ENCODE measurements at regions not wholly inside any gene's neighbourhood (a gene's known extent, or its start where the extent isn't known, plus 50 kb on each side); places are given as distances from the start of the nearest gene placed in this dataset.

GRCh38 chr5:121415270-121415669 is 436.4 kb upstream of the FTMT start:
- H3K27me3 ChIP-seq (ENCODE audit: control insufficient read depth, insufficient read depth, low read length) = no peaks in the 10 kb centered on the region
- Mint-ChIP-seq H3K4me1 (no peaks in the 10 kb centered on the region), H3K27me3 (no peaks in the 10 kb centered on the region), H3K27ac (no peak overlapping the region), H3K36me3 (no peaks in the 10 kb centered on the region), H3K4me3 (no peak overlapping the region), H3K9me3 (peaks cover 0 to 25% (median 5%) of the 10 kb centered on the region in 7 donors)
- no peaks in the 10 kb centered on the region for H3K9me3 ChIP-seq (ENCODE audit: control insufficient read depth in 2 of 2, low read length in 2 of 2)
- H3K4me3 ChIP-seq (ENCODE audit: low read depth, low read length) = no peak overlapping the region
- H3K4me1 ChIP-seq (ENCODE audit: control insufficient read depth, insufficient read depth, low read length, poor library complexity, severe bottlenecking) = no peaks in the 10 kb centered on the region
- DNase-seq (no peak), ATAC-seq (ENCODE audit: low read depth in 2 of 2) (no peak)
- H3K36me3 ChIP-seq (ENCODE audit: control insufficient read depth, insufficient read depth, low read length) = no peaks in the 10 kb centered on the region
- H3K27ac ChIP-seq (ENCODE audit: insufficient read depth, low read length, poor library complexity, severe bottlenecking) = no peak overlapping the region

- Mint-ChIP-seq H3K36me3 (no peaks in the 10 kb centered on the region), H3K27me3 (no peaks in the 10 kb centered on the region), H3K27ac (no peak overlapping the region), H3K4me1 (no peaks in the 10 kb centered on the region), H3K4me3 (no peak overlapping the region), H3K9me3 (peaks cover 2 to 15% (median 5%) of the 10 kb centered on the region in 7 donors)
- Histone ChIP-seq H3K4me3 (ENCODE audit: low read depth, low read length) (no peak overlapping the region), H3K27ac (ENCODE audit: insufficient read depth, low read length, poor library complexity, severe bottlenecking) (no peak overlapping the region), H3K4me1 (ENCODE audit: control insufficient read depth, insufficient read depth, low read length, poor library complexity, severe bottlenecking) (no peaks in the 10 kb centered on the region), H3K9me3 (ENCODE audit: control insufficient read depth in 2 of 2, low read length in 2 of 2) (no peaks in the 10 kb centered on the region), H3K36me3 (ENCODE audit: control insufficient read depth, insufficient read depth, low read length) (no peaks in the 10 kb centered on the region), H3K27me3 (ENCODE audit: control insufficient read depth, insufficient read depth, low read length) (no peaks in the 10 kb centered on the region)
- no peak for ATAC-seq (ENCODE audit: low read depth in 2 of 2)
- DNase-seq = no peak
Observed at GRCh38 chr5:121421646-121422045, 430.0 kb upstream of the FTMT start.

DNA sequence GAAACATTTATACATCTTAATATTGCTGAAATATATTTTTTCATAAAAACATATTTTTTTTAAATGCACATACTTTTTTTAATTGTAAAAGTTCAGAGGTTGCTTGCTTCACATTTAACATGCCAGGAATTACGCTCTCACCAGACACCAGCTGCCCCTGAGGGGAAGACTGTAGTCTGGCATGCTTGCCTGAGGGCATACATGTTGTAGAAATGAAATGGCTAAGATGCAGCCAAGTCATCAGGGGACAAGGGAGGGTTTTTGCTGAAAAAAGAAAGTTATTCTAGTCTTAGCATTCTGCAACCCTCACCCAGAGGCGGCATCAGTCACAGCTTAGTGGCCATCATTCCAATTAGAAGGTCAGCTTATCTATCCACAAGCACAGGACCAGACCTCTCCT is 426.7 kb upstream of the FTMT start:
- Mint-ChIP-seq H3K27me3 (no peaks in the 10 kb centered on the region), H3K36me3 (no peaks in the 10 kb centered on the region), H3K4me3 (no peak overlapping the region), H3K9me3 (peaks cover 0 to 10% (median 5%) of the 10 kb centered on the region in 7 donors), H3K27ac (no peak overlapping the region), H3K4me1 (no peaks in the 10 kb centered on the region)
- Histone ChIP-seq H3K27ac (ENCODE audit: insufficient read depth, low read length, poor library complexity, severe bottlenecking) (no peak overlapping the region), H3K4me1 (ENCODE audit: control insufficient read depth, insufficient read depth, low read length, poor library complexity, severe bottlenecking) (no peaks in the 10 kb centered on the region), H3K4me3 (ENCODE audit: low read depth, low read length) (no peak overlapping the region), H3K36me3 (ENCODE audit: control insufficient read depth, insufficient read depth, low read length) (no peaks in the 10 kb centered on the region), H3K9me3 (ENCODE audit: control insufficient read depth in 2 of 2, low read length in 2 of 2) (no peaks in the 10 kb centered on the region), H3K27me3 (ENCODE audit: control insufficient read depth, insufficient read depth, low read length) (no peaks in the 10 kb centered on the region)
- DNase-seq (no peak), ATAC-seq (ENCODE audit: low read depth in 2 of 2) (no peak)

- H3K4me1 ChIP-seq (ENCODE audit: control insufficient read depth, insufficient read depth, low read length, poor library complexity, severe bottlenecking) = no peaks in the 10 kb centered on the region
- H3K4me3 Mint-ChIP-seq = no peak overlapping the region
- no peak for ATAC-seq (ENCODE audit: low read depth in 2 of 2)
Observed at GRCh38 chr5:121426153-121426552, 425.5 kb upstream of the FTMT start.

GRCh38 chr5:121429761-121430160 is 421.9 kb upstream of the FTMT start:
- Mint-ChIP-seq H3K4me3 (no peak overlapping the region), H3K4me1 (no peaks in the 10 kb centered on the region), H3K27ac (no peak overlapping the region), H3K9me3 (peaks cover 0 to 7% (median 2%) of the 10 kb centered on the region in 7 donors), H3K27me3 (no peaks in the 10 kb centered on the region), H3K36me3 (no peaks in the 10 kb centered on the region)
- Histone ChIP-seq H3K27ac (ENCODE audit: insufficient read depth, low read length, poor library complexity, severe bottlenecking) (no peak overlapping the region), H3K4me1 (ENCODE audit: control insufficient read depth, insufficient read depth, low read length, poor library complexity, severe bottlenecking) (no peaks in the 10 kb centered on the region), H3K4me3 (ENCODE audit: low read depth, low read length) (no peak overlapping the region), H3K27me3 (ENCODE audit: control insufficient read depth, insufficient read depth, low read length) (no peaks in the 10 kb centered on the region), H3K36me3 (ENCODE audit: control insufficient read depth, insufficient read depth, low read length) (no peaks in the 10 kb centered on the region), H3K9me3 (ENCODE audit: control insufficient read depth in 2 of 2, low read length in 2 of 2) (no peaks in the 10 kb centered on the region)
- DNase-seq (no peak), ATAC-seq (ENCODE audit: low read depth in 2 of 2) (no peak)

More at GRCh38 chr5:121426153-121426552, 425.5 kb upstream of the FTMT start:
- no peak for DNase-seq
- Histone ChIP-seq H3K27me3 (ENCODE audit: control insufficient read depth, insufficient read depth, low read length) (no peaks in the 10 kb centered on the region), H3K4me3 (ENCODE audit: low read depth, low read length) (no peak overlapping the region), H3K27ac (ENCODE audit: insufficient read depth, low read length, poor library complexity, severe bottlenecking) (no peak overlapping the region), H3K36me3 (ENCODE audit: control insufficient read depth, insufficient read depth, low read length) (no peaks in the 10 kb centered on the region), H3K9me3 (ENCODE audit: control insufficient read depth in 2 of 2, low read length in 2 of 2) (no peaks in the 10 kb centered on the region)
- no peaks in the 10 kb centered on the region for H3K36me3 Mint-ChIP-seq
- H3K27ac Mint-ChIP-seq = no peak overlapping the region
- H3K4me1 Mint-ChIP-seq = no peaks in the 10 kb centered on the region
- no peaks in the 10 kb centered on the region for H3K27me3 Mint-ChIP-seq
- H3K9me3 Mint-ChIP-seq = peaks cover 0 to 7% (median 5%) of the 10 kb centered on the region in 7 donors

GRCh38 chr5:121430538-121430937 is 421.1 kb upstream of the FTMT start:
- Mint-ChIP-seq H3K27ac (no peak overlapping the region), H3K27me3 (no peaks in the 10 kb centered on the region), H3K4me1 (no peaks in the 10 kb centered on the region), H3K9me3 (peaks cover 0 to 7% (median 2%) of the 10 kb centered on the region in 7 donors), H3K36me3 (no peaks in the 10 kb centered on the region), H3K4me3 (no peak overlapping the region)
- no peaks in the 10 kb centered on the region for H3K27me3 ChIP-seq (ENCODE audit: control insufficient read depth, insufficient read depth, low read length)
- no peaks in the 10 kb centered on the region for H3K36me3 ChIP-seq (ENCODE audit: control insufficient read depth, insufficient read depth, low read length)
- no peak overlapping the region for H3K27ac ChIP-seq (ENCODE audit: insufficient read depth, low read length, poor library complexity, severe bottlenecking)
- no peak for ATAC-seq (ENCODE audit: low read depth in 2 of 2)
- H3K9me3 ChIP-seq (ENCODE audit: control insufficient read depth in 2 of 2, low read length in 2 of 2) = no peaks in the 10 kb centered on the region
- no peak overlapping the region for H3K4me3 ChIP-seq (ENCODE audit: low read depth, low read length)
- no peaks in the 10 kb centered on the region for H3K4me1 ChIP-seq (ENCODE audit: control insufficient read depth, insufficient read depth, low read length, poor library complexity, severe bottlenecking)
- DNase-seq = no peak

- DNase-seq = no peak
- Histone ChIP-seq H3K36me3 (ENCODE audit: control insufficient read depth, insufficient read depth, low read length) (no peaks in the 10 kb centered on the region), H3K27me3 (ENCODE audit: control insufficient read depth, insufficient read depth, low read length) (no peaks in the 10 kb centered on the region), H3K4me3 (ENCODE audit: low read depth, low read length) (no peak overlapping the region), H3K4me1 (ENCODE audit: control insufficient read depth, insufficient read depth, low read length, poor library complexity, severe bottlenecking) (no peaks in the 10 kb centered on the region), H3K9me3 (ENCODE audit: control insufficient read depth in 2 of 2, low read length in 2 of 2) (peaks cover 4 to 5% of the 10 kb centered on the region in 2 experiments), H3K27ac (ENCODE audit: insufficient read depth, low read length, poor library complexity, severe bottlenecking) (no peak overlapping the region)
- Mint-ChIP-seq H3K4me3 (no peak overlapping the region), H3K9me3 (peaks cover 1 to 15% (median 6%) of the 10 kb centered on the region in 7 donors), H3K27ac (no peak overlapping the region), H3K4me1 (no peaks in the 10 kb centered on the region), H3K36me3 (no peaks in the 10 kb centered on the region), H3K27me3 (no peaks in the 10 kb centered on the region)
- no peak for ATAC-seq (ENCODE audit: low read depth in 2 of 2)
Observed at GRCh38 chr5:121445511-121445910, 406.2 kb upstream of the FTMT start.

DNA sequence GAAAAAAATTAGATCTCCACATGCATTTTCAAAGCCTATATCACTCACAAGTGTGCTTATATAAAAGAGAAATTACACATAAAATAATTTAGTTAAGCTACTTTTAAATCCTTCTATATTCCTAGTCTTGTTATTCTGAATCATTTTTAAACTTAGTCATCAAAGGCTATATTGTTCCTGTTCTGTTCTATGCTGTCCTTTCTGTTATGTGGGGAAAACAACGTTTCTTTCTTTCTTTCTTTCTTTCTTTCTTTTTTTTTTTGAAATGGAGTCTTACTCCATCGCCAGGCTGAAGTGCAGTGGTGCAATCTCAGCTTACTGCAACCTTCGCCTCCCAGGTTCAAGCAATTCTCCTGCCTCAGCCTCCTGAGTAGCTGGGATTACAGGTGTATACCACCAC is 389.2 kb upstream of the FTMT start:
- no peak overlapping the region for H3K4me3 Mint-ChIP-seq
- no peak overlapping the region for H3K4me3 ChIP-seq (ENCODE audit: low read depth, low read length)
- no peaks in the 10 kb centered on the region for H3K36me3 ChIP-seq (ENCODE audit: control insufficient read depth, insufficient read depth, low read length)
- peaks cover 0 to 5% (median 0%) of the 10 kb centered on the region in 7 donors for H3K9me3 Mint-ChIP-seq
- H3K27ac ChIP-seq (ENCODE audit: insufficient read depth, low read length, poor library complexity, severe bottlenecking) = no peak overlapping the region
- H3K27ac Mint-ChIP-seq = no peak overlapping the region
- peaks cover 0 to 2% of the 10 kb centered on the region in 2 experiments for H3K9me3 ChIP-seq (ENCODE audit: control insufficient read depth in 2 of 2, low read length in 2 of 2)
- DNase-seq (no peak), ATAC-seq (ENCODE audit: low read depth in 2 of 2) (no peak)
- H3K4me1 ChIP-seq (ENCODE audit: control insufficient read depth, insufficient read depth, low read length, poor library complexity, severe bottlenecking) = no peaks in the 10 kb centered on the region
- H3K36me3 Mint-ChIP-seq = no peaks in the 10 kb centered on the region
- H3K27me3 Mint-ChIP-seq = no peaks in the 10 kb centered on the region
- no peaks in the 10 kb centered on the region for H3K4me1 Mint-ChIP-seq
- H3K27me3 ChIP-seq (ENCODE audit: control insufficient read depth, insufficient read depth, low read length) = no peaks in the 10 kb centered on the region
